ENCODE measurements at regions not wholly inside any gene's neighbourhood (a gene's known extent, or its start where the extent isn't known, plus 50 kb on each side); places are given as distances from the start of the nearest gene placed in this dataset.

DNA sequence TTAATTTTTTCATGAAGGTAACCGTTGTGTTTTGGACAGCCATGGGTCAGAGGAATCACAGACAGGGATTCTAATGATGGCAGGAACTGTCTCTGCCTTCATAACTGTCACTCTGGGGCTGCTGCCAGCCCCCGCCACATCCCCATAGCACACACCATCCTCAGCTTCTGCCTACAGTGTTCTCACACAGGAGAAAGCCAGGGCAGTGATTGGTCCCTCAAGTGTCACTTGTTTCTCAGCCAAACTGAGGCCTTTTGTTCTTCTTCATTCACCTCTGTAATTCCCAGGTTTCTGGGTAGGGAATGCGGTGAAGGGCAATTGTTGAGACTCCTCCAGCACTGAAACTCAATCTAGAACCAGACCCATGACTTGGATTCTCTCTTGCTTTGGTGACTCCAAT lies 65.4 kb upstream of the C3orf80 start:
- H4K20me1 ChIP-seq (ENCODE audit: control insufficient read depth, insufficient read depth, insufficient read length): peaks cover 3% of the 10 kb centered on the region
- no peak overlapping the region for H2BK12ac ChIP-seq (ENCODE audit: insufficient read length, low read depth, low read length)
- H3K18ac ChIP-seq (ENCODE audit: insufficient read length, low read depth, low read length): no peak overlapping the region
- H3K79me1 ChIP-seq (ENCODE audit: insufficient read depth, low read depth, low read length, poor library complexity, severe bottlenecking): no peaks in the 10 kb centered on the region
- no peak overlapping the region for H3K27ac ChIP-seq (ENCODE audit: insufficient read length, low read depth, low read length)
- no CpG with 5 or more reads among the region's 3 CpGs for WGBS (ENCODE audit: extremely low coverage, insufficient read length, low lambda C conversion rate)
- TF ChIP-seq, protein P1, sequence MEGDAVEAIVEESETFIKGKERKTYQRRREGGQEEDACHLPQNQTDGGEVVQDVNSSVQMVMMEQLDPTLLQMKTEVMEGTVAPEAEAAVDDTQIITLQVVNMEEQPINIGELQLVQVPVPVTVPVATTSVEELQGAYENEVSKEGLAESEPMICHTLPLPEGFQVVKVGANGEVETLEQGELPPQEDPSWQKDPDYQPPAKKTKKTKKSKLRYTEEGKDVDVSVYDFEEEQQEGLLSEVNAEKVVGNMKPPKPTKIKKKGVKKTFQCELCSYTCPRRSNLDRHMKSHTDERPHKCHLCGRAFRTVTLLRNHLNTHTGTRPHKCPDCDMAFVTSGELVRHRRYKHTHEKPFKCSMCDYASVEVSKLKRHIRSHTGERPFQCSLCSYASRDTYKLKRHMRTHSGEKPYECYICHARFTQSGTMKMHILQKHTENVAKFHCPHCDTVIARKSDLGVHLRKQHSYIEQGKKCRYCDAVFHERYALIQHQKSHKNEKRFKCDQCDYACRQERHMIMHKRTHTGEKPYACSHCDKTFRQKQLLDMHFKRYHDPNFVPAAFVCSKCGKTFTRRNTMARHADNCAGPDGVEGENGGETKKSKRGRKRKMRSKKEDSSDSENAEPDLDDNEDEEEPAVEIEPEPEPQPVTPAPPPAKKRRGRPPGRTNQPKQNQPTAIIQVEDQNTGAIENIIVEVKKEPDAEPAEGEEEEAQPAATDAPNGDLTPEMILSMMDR (conservative IDR thresholded peaks at IDR 0.05): no peak
- no peak overlapping the region for H3K14ac ChIP-seq (ENCODE audit: insufficient read depth, low read length)
- no peak overlapping the region for H2BK5ac ChIP-seq (ENCODE audit: insufficient read length, low read length)
- H4K5ac ChIP-seq (ENCODE audit: insufficient read length, low read depth, low read length): no peak overlapping the region
- H3K9ac ChIP-seq (ENCODE audit: extremely low read depth, insufficient read length, low read length): no peak overlapping the region
- no peak overlapping the region for H2AK5ac ChIP-seq (ENCODE audit: insufficient read length, low read length)
- H4K91ac ChIP-seq (ENCODE audit: insufficient read length, low read depth, low read length): no peak overlapping the region
- no peak overlapping the region for H3K4me3 Mint-ChIP-seq
- no peak overlapping the region for H3T11ph ChIP-seq (ENCODE audit: low read length)
- H3K56ac ChIP-seq (ENCODE audit: insufficient read length, low read depth, low read length): no peak overlapping the region
- H3K23ac ChIP-seq (ENCODE audit: insufficient read length, low read depth, low read length): no peak overlapping the region
- H3K79me2 ChIP-seq (ENCODE audit: insufficient read depth, low read length): no peaks in the 10 kb centered on the region
- H3K27me3 ChIP-seq (ENCODE audit: insufficient read depth, low read length): no peaks in the 10 kb centered on the region
- no peaks in the 10 kb centered on the region for H3K9me3 ChIP-seq (ENCODE audit: control insufficient read depth, low read depth, low read length)
- no peak overlapping the region for H2BK20ac ChIP-seq (ENCODE audit: low read depth, low read length, poor library complexity, severe bottlenecking)
- no peaks in the 10 kb centered on the region for H3K23me2 ChIP-seq (ENCODE audit: insufficient read length, low read depth, low read length, poor library complexity, severe bottlenecking)
- peaks cover 5% of the 10 kb centered on the region; the same call in 1 of the 2 replicates for H3K4me1 ChIP-seq (ENCODE audit: insufficient read depth, low read length)
- no peak overlapping the region for H2BK15ac ChIP-seq (ENCODE audit: low read depth, low read length)
- H2AFZ ChIP-seq (ENCODE audit: low read length): no peak overlapping the region
- no peak overlapping the region for H3K4me2 ChIP-seq (ENCODE audit: insufficient read depth, insufficient read length, low read length)
- no peak overlapping the region for H3K4ac ChIP-seq (ENCODE audit: low read depth, low read length)
- no peak for DNase-seq
- H4K8ac ChIP-seq (replicated peaks; ENCODE audit: insufficient read length, low read depth, low read length): no peak overlapping the region
- H2BK120ac ChIP-seq (ENCODE audit: low read depth, low read length, poor library complexity, severe bottlenecking): no peak overlapping the region
- no peaks in the 10 kb centered on the region for H3K27me3 Mint-ChIP-seq (ENCODE audit: low read depth)
- peaks cover 21 to 25% of the 10 kb centered on the region in 2 experiments for H3K4me1 Mint-ChIP-seq
- no peaks in the 10 kb centered on the region for H3K36me3 Mint-ChIP-seq (ENCODE audit: insufficient read depth in 1 of 3, low read depth in 3 of 3)
- no peak overlapping the region for H3K27ac Mint-ChIP-seq
- no peaks in the 10 kb centered on the region for H3K9me3 Mint-ChIP-seq
